Vagina (tissue), 2 donors: ENCODE measurements at regions not wholly inside any gene's neighbourhood (a gene's known extent, or its start where the extent isn't known, plus 50 kb on each side); places are given as distances from the start of the nearest gene placed in this dataset.

Source experiments
- POLR2A ChIP-seq, 2 donors: fragments of 450-650 bp; IDR thresholded peaks; one replicate each; pipeline ENCODE4 v1.6.1; 2017; ENCODE audit warnings: antibody characterized with exemption in 2 of 2, mild to moderate bottlenecking in 2 of 2, moderate library complexity in 2 of 2
- POLR2AphosphoS5 ChIP-seq, 2 donors: sonication (generic); formaldehyde crosslinking; IDR thresholded peaks; one replicate each; pipeline ENCODE4 v1.9.0; 2017; ENCODE audit warnings: antibody characterized with exemption in 2 of 2, mild to moderate bottlenecking in 2 of 2, low read depth in 1 of 2; ENCODE audit not compliant: insufficient read depth in 1 of 2
- TF ChIP-seq, protein P1 (sequence below), 3 experiments: fragments of 450-650 bp in 2 of 3; fragments of 200-600 bp in 1 of 3; sonication (generic) in 1 of 3; IDR thresholded peaks; one replicate each; pipeline ENCODE4 v1.5.1; 2017 to 2019; ENCODE audit warnings: antibody characterized with exemption in 3 of 3, mild to moderate bottlenecking in 2 of 3, moderate library complexity in 2 of 3

DNA sequence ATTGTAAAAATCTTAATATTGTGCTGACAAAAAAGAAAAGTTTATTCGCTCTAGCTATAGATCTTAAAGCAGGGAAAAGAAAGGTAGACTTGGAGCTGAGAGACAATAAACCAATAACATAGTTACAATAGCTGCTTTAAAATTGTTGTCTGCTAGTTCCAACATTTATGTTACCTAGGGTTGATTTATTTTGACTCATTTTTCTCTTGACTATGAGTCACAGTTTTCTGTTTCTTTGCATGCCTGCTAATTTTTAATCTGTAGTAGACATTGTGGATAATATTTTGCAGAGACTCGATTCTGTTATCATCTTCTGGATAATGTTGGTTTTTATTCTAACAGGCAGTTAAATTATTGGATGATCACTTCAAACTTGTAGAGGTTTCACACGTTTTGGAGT lies 83.1 kb upstream of the TRPC6 start:
- TF ChIP-seq, protein P1, sequence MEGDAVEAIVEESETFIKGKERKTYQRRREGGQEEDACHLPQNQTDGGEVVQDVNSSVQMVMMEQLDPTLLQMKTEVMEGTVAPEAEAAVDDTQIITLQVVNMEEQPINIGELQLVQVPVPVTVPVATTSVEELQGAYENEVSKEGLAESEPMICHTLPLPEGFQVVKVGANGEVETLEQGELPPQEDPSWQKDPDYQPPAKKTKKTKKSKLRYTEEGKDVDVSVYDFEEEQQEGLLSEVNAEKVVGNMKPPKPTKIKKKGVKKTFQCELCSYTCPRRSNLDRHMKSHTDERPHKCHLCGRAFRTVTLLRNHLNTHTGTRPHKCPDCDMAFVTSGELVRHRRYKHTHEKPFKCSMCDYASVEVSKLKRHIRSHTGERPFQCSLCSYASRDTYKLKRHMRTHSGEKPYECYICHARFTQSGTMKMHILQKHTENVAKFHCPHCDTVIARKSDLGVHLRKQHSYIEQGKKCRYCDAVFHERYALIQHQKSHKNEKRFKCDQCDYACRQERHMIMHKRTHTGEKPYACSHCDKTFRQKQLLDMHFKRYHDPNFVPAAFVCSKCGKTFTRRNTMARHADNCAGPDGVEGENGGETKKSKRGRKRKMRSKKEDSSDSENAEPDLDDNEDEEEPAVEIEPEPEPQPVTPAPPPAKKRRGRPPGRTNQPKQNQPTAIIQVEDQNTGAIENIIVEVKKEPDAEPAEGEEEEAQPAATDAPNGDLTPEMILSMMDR (IDR thresholded peaks at IDR 0.05), result no peak
- no peak for TF ChIP-seq POLR2A (IDR thresholded peaks at IDR 0.05)
- no peak for TF ChIP-seq POLR2AphosphoS5 (IDR thresholded peaks at IDR 0.05; ENCODE audit: insufficient read depth in 1 of 2, low read depth in 1 of 2)
